ENCODE measurements at regions not wholly inside any gene's neighbourhood (a gene's known extent, or its start where the extent isn't known, plus 50 kb on each side); places are given as distances from the start of the nearest gene placed in this dataset.

DNA sequence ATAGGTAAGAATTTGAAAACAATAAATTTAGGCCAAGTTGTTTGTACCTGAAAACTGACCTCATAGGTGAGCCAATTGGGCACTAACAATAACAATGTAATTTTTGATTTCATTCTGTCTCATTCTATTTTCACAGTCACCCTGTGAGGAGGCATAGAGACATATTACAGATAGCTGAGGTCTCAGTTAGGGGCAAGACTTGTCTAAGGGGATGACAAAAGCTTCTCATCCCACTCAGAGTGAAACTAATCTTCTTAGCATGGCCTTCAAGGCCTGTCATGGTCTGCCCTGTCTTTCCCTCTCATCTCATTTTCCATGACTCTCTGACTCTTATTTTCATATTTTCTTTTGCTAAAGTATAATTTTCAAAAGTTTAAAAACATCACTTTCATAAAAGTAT is 562.0 kb upstream of the TNP1 start:
- DNase-seq (no peak), ATAC-seq (peak; percentile 82)
- H3K4me1 Mint-ChIP-seq = no peaks in the 10 kb centered on the region
- no peak overlapping the region for H3K27ac Mint-ChIP-seq
- no peaks in the 10 kb centered on the region for H3K27me3 Mint-ChIP-seq
- H3K4me3 Mint-ChIP-seq = no peak overlapping the region
- H3K9me3 Mint-ChIP-seq = no peaks in the 10 kb centered on the region

DNA sequence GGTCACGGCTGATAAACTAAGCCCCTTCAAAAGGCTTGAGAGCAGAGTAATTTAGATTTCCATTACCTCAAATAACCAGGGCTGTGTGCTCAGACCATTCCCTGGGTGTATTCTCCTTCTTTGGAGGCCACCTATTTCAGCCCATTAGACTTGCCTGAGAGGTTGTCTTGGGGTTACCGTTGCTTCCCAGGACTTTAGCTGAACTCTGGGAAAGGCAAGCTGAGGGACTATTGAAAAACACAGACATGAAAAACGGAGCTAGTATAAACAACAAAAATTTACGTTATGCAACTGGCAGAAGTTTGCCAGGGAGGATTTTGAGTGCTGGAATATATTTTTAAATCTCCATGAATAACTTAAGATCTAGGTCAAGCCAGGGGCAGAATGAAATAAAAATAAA is 561.0 kb upstream of the TNP1 start:
- Mint-ChIP-seq H3K4me1 (no peaks in the 10 kb centered on the region), H3K4me3 (no peak overlapping the region)
- no peak for DNase-seq

GRCh38 chr2:217419055-217419671 is 559.3 kb upstream of the TNP1 start:
- Mint-ChIP-seq H3K27me3 (no peaks in the 10 kb centered on the region), H3K27ac (no peak overlapping the region), H3K4me1 (no peaks in the 10 kb centered on the region), H3K9me3 (no peaks in the 10 kb centered on the region), H3K4me3 (no peak overlapping the region)
- no peak for DNase-seq
- no peak for ATAC-seq

More for the DNA sequence above, 561.0 kb upstream of the TNP1 start:
- Mint-ChIP-seq H3K27ac (no peak overlapping the region), H3K9me3 (no peaks in the 10 kb centered on the region), H3K27me3 (no peaks in the 10 kb centered on the region)
- ATAC-seq = no peak

DNA sequence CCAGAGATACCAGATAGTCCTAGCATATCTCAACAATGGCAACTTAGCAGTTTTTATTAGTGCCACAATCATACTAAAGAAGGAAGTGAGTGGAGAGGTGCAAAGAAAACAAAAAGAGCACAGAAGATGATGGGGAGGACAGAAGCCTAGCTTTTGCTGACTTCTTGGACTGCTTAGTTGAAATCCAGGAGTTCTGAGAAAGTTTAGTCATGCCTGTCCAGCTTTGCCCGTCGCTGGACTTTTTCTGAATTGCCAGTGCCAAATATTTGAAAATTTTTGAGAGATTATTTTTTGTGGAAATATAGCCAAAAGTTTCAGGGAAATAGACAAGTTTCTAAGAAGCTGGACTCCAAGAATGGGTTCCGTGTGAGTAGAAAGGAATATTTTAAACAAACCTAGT is 558.7 kb upstream of the TNP1 start:
- no peak for DNase-seq
- H3K4me3 Mint-ChIP-seq = no peak overlapping the region
- no peak for ATAC-seq
- no peaks in the 10 kb centered on the region for H3K4me1 Mint-ChIP-seq
- H3K27me3 Mint-ChIP-seq = no peaks in the 10 kb centered on the region
- H3K27ac Mint-ChIP-seq = no peak overlapping the region
- no peaks in the 10 kb centered on the region for H3K9me3 Mint-ChIP-seq

DNA sequence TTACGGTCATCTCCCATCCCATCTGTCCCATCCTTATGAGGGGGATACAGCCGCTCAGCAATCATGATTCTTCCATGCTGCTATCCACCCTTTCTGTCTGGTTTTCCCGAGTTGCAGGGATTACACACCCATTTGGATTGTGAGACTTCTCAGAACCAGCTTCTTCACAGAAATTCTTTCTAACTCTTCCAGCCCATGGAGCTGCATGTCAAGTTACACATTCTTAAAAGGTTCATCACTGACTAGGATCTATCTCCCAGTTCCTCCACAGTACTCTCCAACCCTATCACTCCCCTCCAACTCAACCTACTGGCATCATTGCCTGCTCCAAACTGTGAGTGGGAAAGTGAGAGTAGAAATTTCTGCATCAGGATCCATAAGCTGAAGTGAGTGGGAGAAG is 558.2 kb upstream of the TNP1 start:
- Mint-ChIP-seq H3K9me3 (no peaks in the 10 kb centered on the region), H3K27ac (no peak overlapping the region), H3K4me3 (no peak overlapping the region), H3K27me3 (no peaks in the 10 kb centered on the region), H3K4me1 (no peaks in the 10 kb centered on the region)
- DNase-seq (no peak), ATAC-seq (no peak)

GRCh38 chr2:217417536-217417935 is 557.7 kb upstream of the TNP1 start:
- H3K4me1 Mint-ChIP-seq = no peaks in the 10 kb centered on the region
- no peak overlapping the region for H3K27ac Mint-ChIP-seq
- H3K9me3 Mint-ChIP-seq = no peaks in the 10 kb centered on the region
- H3K27me3 Mint-ChIP-seq = no peaks in the 10 kb centered on the region
- ATAC-seq (no peak), DNase-seq (no peak)
- H3K4me3 Mint-ChIP-seq = no peak overlapping the region

DNA sequence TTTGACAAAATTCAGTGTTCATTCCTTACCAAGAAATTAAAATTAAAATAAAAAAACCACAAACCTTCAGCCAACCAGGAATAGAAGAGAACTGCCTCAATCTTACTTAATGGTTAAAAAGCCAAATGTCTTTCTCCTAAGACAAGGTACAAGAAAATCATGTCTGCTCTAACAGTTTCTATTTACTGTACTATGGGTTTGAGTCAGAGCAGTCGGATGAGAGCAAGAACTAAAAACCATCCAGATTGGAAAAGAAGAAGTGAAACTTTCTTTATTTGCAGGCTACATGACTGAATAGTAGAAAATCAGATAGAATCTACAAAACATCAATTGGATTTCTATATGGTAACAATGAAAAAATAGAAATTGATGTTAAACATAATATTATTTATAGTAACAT is 555.5 kb upstream of the TNP1 start:
- Mint-ChIP-seq H3K4me3 (no peak overlapping the region), H3K9me3 (no peaks in the 10 kb centered on the region), H3K4me1 (no peaks in the 10 kb centered on the region), H3K27ac (no peak overlapping the region), H3K27me3 (no peaks in the 10 kb centered on the region)
- DNase-seq = no peak
- no peak for ATAC-seq

- Mint-ChIP-seq H3K27me3 (no peaks in the 10 kb centered on the region), H3K27ac (no peak overlapping the region), H3K4me1 (no peaks in the 10 kb centered on the region), H3K9me3 (no peaks in the 10 kb centered on the region), H3K4me3 (no peak overlapping the region)
- DNase-seq = no peak
- ATAC-seq = no peak
Measured at GRCh38 chr2:217414429-217414828, 554.6 kb upstream of the TNP1 start.

- Mint-ChIP-seq H3K4me3 (no peak overlapping the region), H3K27me3 (no peaks in the 10 kb centered on the region), H3K9me3 (no peaks in the 10 kb centered on the region), H3K4me1 (no peaks in the 10 kb centered on the region), H3K27ac (no peak overlapping the region)
- ATAC-seq = no peak
- no peak for DNase-seq
Measured at GRCh38 chr2:217413193-217413592, 553.3 kb upstream of the TNP1 start.

- Mint-ChIP-seq H3K27ac (no peak overlapping the region), H3K9me3 (peaks cover 0 to 3% of the 10 kb centered on the region in 2 donors), H3K27me3 (no peaks in the 10 kb centered on the region), H3K4me3 (no peak overlapping the region), H3K4me1 (no peaks in the 10 kb centered on the region)
- no peak for ATAC-seq
- no peak for DNase-seq
Measured at GRCh38 chr2:217412721-217413120, 552.9 kb upstream of the TNP1 start.

GRCh38 chr2:217412277-217412676 is 552.4 kb upstream of the TNP1 start:
- Mint-ChIP-seq H3K4me3 (no peak overlapping the region), H3K27me3 (no peaks in the 10 kb centered on the region), H3K27ac (no peak overlapping the region), H3K9me3 (peaks cover 0 to 8% of the 10 kb centered on the region in 2 donors), H3K4me1 (no peaks in the 10 kb centered on the region)
- ATAC-seq (no peak), DNase-seq (no peak)

DNA sequence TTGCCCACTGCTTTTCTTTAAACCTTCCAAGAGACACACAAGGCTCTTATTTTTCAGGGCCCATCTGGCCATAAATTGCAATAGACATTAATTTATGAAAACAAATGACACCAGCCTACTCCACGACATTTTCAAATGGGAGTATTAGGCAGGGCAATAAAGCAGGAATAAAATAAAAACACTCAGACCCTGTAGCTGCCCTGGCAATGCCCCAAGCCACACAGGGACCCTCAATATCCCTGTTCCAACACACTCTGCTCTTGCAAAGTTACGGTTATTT is 550.8 kb upstream of the TNP1 start:
- Mint-ChIP-seq H3K27me3 (no peaks in the 10 kb centered on the region), H3K27ac (no peak overlapping the region), H3K4me1 (no peaks in the 10 kb centered on the region), H3K9me3 (peaks cover 0 to 9% of the 10 kb centered on the region in 2 donors), H3K4me3 (no peak overlapping the region)
- ATAC-seq (no peak), DNase-seq (no peak)

DNA sequence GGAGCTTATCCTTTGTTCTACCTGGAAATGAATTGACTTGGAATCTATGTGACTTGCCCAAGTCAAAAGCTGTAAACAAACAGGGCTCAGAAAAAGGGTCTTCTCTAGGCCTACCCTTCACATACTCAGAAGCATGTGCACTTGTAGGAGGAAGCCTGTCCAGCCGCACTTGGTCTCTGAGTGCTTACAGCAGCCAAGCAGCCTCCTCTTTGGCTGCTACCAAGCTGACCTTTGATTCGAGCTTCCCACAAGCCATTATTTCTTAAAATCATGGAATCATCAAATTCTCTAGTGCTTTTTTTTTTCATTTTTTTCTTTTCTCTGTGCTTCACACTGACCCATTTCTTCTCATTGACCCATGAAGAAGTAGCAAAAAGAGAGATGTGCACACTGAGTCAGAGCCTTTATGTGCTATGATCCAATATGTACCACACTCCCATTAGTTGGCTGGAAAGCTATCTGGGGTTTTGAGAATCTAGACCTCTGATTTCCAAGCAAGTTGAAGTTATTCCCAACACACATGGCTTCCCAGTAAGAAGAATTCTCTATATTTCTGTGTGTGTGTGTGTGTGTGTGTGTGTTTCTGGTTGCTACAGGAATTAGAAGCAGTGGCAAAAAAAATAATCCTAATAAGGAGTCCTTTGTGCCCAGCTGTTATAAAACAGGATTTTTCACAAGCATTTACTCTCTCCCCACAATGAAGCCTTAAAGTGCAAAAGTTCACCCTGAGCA is 550.3 kb upstream of the TNP1 start:
- Mint-ChIP-seq H3K27me3 (no peaks in the 10 kb centered on the region), H3K27ac (no peak overlapping the region), H3K9me3 (peaks cover 0 to 9% of the 10 kb centered on the region in 2 donors), H3K4me1 (peaks cover 1% of the 10 kb centered on the region), H3K4me3 (no peak overlapping the region)
- ATAC-seq = no peak
- no peak for DNase-seq

GRCh38 chr2:217407362-217407761 is 547.5 kb upstream of the TNP1 start:
- Mint-ChIP-seq H3K9me3 (peaks cover 0 to 9% of the 10 kb centered on the region in 2 donors), H3K27me3 (no peaks in the 10 kb centered on the region), H3K4me3 (no peak overlapping the region), H3K27ac (no peak overlapping the region), H3K4me1 (peaks cover 4% of the 10 kb centered on the region)
- no peak for ATAC-seq
- DNase-seq = no peak

GRCh38 chr2:217404236-217404760 is 544.4 kb upstream of the TNP1 start:
- Mint-ChIP-seq H3K27ac (no peak overlapping the region), H3K4me3 (no peak overlapping the region)
- ATAC-seq = no peak

DNA sequence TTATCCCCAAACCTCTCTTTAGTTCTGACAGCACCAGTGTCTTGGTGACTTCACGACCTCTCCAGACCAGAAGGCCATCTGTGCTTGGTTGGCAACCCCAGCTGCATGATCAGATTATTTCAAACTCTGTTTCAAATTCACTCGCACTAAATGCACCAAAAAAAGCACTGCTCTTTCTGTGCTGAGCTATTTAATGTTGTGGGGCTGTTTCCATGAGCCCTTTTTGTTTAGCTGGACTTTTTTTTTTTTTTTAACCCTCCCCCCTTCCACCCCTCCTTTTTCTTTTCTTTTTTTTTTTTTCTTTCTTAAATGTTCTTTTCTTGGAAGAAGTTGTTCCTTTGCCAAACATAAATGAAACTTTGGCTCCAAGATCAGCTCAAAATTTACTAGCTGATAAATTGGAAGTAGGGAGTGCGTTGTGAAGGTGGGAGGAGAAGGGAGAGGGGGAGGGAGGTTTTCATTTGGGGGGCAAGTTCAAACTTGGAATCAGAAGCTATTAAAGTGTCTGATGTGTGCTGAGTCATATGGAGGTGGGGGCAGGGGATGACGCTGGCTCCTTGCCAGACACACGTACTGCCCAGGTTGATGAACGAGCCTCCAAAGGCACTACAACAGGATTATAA is 543.0 kb upstream of the TNP1 start:
- Mint-ChIP-seq H3K27me3 (no peaks in the 10 kb centered on the region), H3K27ac (no peak overlapping the region), H3K4me3 (no peak overlapping the region), H3K4me1 (peaks cover 14% of the 10 kb centered on the region), H3K9me3 (peaks cover 4 to 21% of the 10 kb centered on the region in 2 donors)
- ATAC-seq = no peak
- DNase-seq = no peak

More at GRCh38 chr2:217404236-217404760, 544.4 kb upstream of the TNP1 start:
- no peak for DNase-seq
- Mint-ChIP-seq H3K27me3 (no peaks in the 10 kb centered on the region), H3K9me3 (peaks cover 0 to 16% of the 10 kb centered on the region in 2 donors), H3K4me1 (peaks cover 4% of the 10 kb centered on the region)

Measured in stimulated activated naive CD8-positive, alpha-beta T cell treated with anti-CD3 and anti-CD28 coated beads, Interleukin-15, amount 100 ng/mL, for 72 hours (primary cell).